GM12892 (cell line): ENCODE measurements at regions not wholly inside any gene's neighbourhood (a gene's known extent, or its start where the extent isn't known, plus 50 kb on each side); places are given as distances from the start of the nearest gene placed in this dataset.

Source experiments
- POLR2A ChIP-seq: IDR thresholded peaks from 2 replicates; pipeline ENCODE4 v1.6.1; 2011; ENCODE audit warnings: low read depth, low read length, control low read depth
- POLR2AphosphoS5 ChIP-seq: IDR thresholded peaks from 2 replicates; pipeline ENCODE4 v1.6.1; 2011; ENCODE audit warnings: low read depth, low read length, control low read depth

DNA sequence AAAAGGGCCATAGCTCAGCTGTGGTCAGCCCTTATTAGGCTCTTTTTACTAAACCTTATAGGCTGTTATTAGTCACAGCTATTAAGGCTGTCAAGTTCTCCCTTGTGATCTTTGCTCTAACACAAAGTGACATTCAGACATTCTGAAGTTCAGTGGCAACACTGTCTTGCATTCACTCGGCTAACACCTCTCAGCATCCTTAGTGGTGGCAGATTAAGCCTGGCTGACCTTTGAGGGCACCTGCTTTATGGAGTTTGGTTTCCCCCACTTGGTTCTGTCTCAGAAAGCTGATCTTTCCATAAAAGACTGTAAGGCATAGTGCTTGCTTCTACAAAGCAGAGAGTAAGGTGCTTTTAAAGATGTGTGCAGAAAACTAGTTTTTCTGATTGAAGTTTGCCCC lies 677.4 kb upstream of the TMEM132C start:
- TF ChIP-seq POLR2AphosphoS5 (no peak), POLR2A (no peak)
